ENCODE measurements at regions not wholly inside any gene's neighbourhood (a gene's known extent, or its start where the extent isn't known, plus 50 kb on each side); places are given as distances from the start of the nearest gene placed in this dataset.

DNA sequence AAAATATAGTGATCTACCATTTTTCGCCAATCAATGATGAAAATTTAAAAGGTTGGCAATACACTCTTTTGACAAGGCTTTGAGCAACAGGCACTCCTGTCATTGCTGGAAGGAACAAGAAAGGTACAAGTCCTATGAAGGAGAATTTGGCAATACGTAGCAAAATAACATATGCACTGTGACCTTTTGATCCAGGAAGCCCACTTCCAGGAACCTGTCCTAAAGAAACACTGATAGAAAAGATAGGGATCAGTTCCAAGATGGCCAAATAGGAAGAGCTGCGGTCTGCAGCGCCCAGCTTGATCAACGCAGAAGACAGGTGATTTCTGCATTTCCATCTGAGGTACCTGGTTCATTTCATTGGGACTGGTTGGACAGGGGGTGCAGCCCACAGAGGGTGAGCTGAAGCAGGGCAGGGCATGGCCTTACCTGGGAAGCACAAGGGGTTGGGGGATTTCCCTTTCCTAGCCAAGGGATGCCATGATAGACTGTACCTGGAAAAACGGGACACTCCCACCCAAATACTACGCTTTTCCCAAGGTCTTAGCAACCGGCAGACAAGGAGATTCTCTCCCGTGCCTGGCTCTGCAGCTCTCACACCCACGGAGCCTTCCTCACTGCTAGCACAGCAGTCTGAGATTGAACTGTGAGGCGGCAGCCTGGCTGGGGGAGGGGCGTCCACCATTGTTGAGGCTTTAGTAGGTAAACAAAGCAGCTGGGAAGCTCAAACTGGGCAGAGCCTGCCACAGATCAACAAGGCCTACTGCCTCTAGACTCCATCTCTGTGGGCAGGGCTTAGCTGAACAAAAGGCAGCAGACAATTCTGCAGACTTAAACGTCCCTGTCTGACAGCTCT, 69.7 kb upstream of the GALNT18 start:
- no peak overlapping the region for H3K4me3 ChIP-seq (ENCODE audit: control insufficient read depth in 2 of 3, extremely low read depth in 1 of 3, insufficient read depth in 2 of 3, low read depth in 1 of 3, low read length in 3 of 3)
- H2AFZ ChIP-seq (ENCODE audit: control insufficient read depth, low read length): no peak overlapping the region
- H3K27me3 ChIP-seq (ENCODE audit: control insufficient read depth, extremely low read depth, insufficient read depth, low read length): no peaks in the 10 kb centered on the region
- no peaks in the 10 kb centered on the region for H3K4me1 ChIP-seq (ENCODE audit: control insufficient read depth, extremely low read depth, insufficient read depth, low read length)
- H4K20me1 ChIP-seq (ENCODE audit: control insufficient read depth, extremely low read depth, insufficient read depth, low read length): no peaks in the 10 kb centered on the region
- no peaks in the 10 kb centered on the region for H3K79me2 ChIP-seq (ENCODE audit: control insufficient read depth, insufficient read depth, low read length)
- no peak for DNase-seq (ENCODE audit: low read depth, low spot score)
- H3K36me3 ChIP-seq (ENCODE audit: control insufficient read depth in 2 of 2, extremely low read depth in 1 of 2, insufficient read depth in 2 of 2, low read length in 2 of 2): no peaks in the 10 kb centered on the region
- H3K27ac ChIP-seq (ENCODE audit: control insufficient read depth, insufficient read depth, low read length): no peak overlapping the region
- dilution Hi-C loops (cut with MboI; ENCODE audit: extremely low pct_ligation_motif_present, low sequenced_read_pairs): no loop called here
- H3K4me2 ChIP-seq (ENCODE audit: control insufficient read depth, extremely low read depth, insufficient read depth, low read depth, low read length): no peak overlapping the region
- TF ChIP-seq EZH2 (IDR thresholded peaks at IDR 0.05; ENCODE audit: low read length): no peak
- TF ChIP-seq, protein P1, sequence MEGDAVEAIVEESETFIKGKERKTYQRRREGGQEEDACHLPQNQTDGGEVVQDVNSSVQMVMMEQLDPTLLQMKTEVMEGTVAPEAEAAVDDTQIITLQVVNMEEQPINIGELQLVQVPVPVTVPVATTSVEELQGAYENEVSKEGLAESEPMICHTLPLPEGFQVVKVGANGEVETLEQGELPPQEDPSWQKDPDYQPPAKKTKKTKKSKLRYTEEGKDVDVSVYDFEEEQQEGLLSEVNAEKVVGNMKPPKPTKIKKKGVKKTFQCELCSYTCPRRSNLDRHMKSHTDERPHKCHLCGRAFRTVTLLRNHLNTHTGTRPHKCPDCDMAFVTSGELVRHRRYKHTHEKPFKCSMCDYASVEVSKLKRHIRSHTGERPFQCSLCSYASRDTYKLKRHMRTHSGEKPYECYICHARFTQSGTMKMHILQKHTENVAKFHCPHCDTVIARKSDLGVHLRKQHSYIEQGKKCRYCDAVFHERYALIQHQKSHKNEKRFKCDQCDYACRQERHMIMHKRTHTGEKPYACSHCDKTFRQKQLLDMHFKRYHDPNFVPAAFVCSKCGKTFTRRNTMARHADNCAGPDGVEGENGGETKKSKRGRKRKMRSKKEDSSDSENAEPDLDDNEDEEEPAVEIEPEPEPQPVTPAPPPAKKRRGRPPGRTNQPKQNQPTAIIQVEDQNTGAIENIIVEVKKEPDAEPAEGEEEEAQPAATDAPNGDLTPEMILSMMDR (optimal IDR thresholded peaks at IDR 0.05 in 1 of 3, IDR thresholded peaks at IDR 0.05 in 1 of 3, conservative IDR thresholded peaks at IDR 0.05 in 1 of 3; ENCODE audit: extremely low read depth in 1 of 3, insufficient read depth in 2 of 3, low read length in 3 of 3): no peak
- no peak overlapping the region for H3K9ac ChIP-seq (ENCODE audit: control insufficient read depth, extremely low read depth, insufficient read depth, low read length)
- no peaks in the 10 kb centered on the region for H3K9me3 ChIP-seq (ENCODE audit: control insufficient read depth, low read depth, low read length)
- H3K9me1 ChIP-seq (ENCODE audit: control insufficient read depth, extremely low read depth, insufficient read depth, low read length): no peaks in the 10 kb centered on the region
- FAIRE-seq: no peak

DNA sequence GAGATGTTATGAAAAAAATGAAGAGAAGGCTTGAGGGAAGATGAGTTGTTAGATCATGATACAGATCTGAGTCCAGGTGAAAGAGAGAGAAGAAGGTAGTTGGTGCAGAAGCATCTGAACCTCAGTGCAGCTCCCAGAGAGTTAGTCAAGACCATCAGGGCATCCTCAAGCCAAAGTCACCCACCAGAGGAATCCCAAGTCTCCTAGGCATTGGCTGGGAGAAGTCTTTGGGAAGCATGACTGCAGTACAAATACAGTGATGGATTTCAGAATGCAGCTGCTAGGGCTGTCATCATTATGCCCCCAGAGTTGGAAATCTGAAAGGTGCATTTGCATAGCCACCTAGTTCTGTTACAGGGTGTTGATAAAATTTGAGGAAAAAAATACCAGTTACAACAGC, 59.7 kb upstream of the GALNT18 start:
- no peaks in the 10 kb centered on the region for H3K4me1 ChIP-seq (ENCODE audit: control insufficient read depth, extremely low read depth, insufficient read depth, low read length)
- no peak overlapping the region for H3K4me3 ChIP-seq (ENCODE audit: control insufficient read depth in 2 of 3, extremely low read depth in 1 of 3, insufficient read depth in 2 of 3, low read depth in 1 of 3, low read length in 3 of 3)
- no peaks in the 10 kb centered on the region for H3K9me3 ChIP-seq (ENCODE audit: control insufficient read depth, low read depth, low read length)
- TF ChIP-seq, protein P1 (optimal IDR thresholded peaks at IDR 0.05 in 1 of 3, IDR thresholded peaks at IDR 0.05 in 1 of 3, conservative IDR thresholded peaks at IDR 0.05 in 1 of 3; ENCODE audit: extremely low read depth in 1 of 3, insufficient read depth in 2 of 3, low read length in 3 of 3): no peak
- no peak for TF ChIP-seq EZH2 (IDR thresholded peaks at IDR 0.05; ENCODE audit: low read length)
- no peak overlapping the region for H3K9ac ChIP-seq (ENCODE audit: control insufficient read depth, extremely low read depth, insufficient read depth, low read length)
- DNase-seq (ENCODE audit: low read depth, low spot score) (no peak), FAIRE-seq (no peak)
- H3K36me3 ChIP-seq (ENCODE audit: control insufficient read depth in 2 of 2, extremely low read depth in 1 of 2, insufficient read depth in 2 of 2, low read length in 2 of 2): no peaks in the 10 kb centered on the region
- H3K79me2 ChIP-seq (ENCODE audit: control insufficient read depth, insufficient read depth, low read length): no peaks in the 10 kb centered on the region
- H4K20me1 ChIP-seq (ENCODE audit: control insufficient read depth, extremely low read depth, insufficient read depth, low read length): no peaks in the 10 kb centered on the region
- H3K9me1 ChIP-seq (ENCODE audit: control insufficient read depth, extremely low read depth, insufficient read depth, low read length): no peaks in the 10 kb centered on the region
- H3K4me2 ChIP-seq (ENCODE audit: control insufficient read depth, extremely low read depth, insufficient read depth, low read depth, low read length): no peak overlapping the region
- H3K27me3 ChIP-seq (ENCODE audit: control insufficient read depth, extremely low read depth, insufficient read depth, low read length): no peaks in the 10 kb centered on the region
- no peak overlapping the region for H3K27ac ChIP-seq (ENCODE audit: control insufficient read depth, insufficient read depth, low read length)
- dilution Hi-C loops (cut with MboI; ENCODE audit: extremely low pct_ligation_motif_present, low sequenced_read_pairs): no loop called here
- H2AFZ ChIP-seq (ENCODE audit: control insufficient read depth, low read length): no peak overlapping the region
